ENCODE measurements at regions not wholly inside any gene's neighbourhood (a gene's known extent, or its start where the extent isn't known, plus 50 kb on each side); places are given as distances from the start of the nearest gene placed in this dataset.

DNA sequence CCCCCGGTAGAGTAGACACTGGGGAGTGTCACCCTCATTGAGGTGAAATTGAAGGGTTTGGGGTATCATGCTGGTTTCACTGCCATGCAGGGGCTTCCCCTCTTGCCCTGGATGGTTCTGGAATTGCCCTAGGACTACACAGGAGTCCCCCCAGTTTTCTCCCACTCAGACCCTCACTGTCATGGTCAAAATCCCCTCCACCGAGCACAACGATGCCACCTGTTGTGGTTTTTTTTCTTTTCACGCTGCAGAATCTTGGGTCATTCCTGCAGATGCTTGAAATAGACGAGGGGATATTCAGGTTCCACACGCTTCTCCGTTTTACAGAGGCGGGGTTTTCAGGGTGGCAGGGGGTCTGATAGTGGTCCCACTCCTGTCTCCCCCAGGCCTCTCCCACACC, 255.6 kb downstream of the ENGASE start:
- TF ChIP-seq, protein P1, sequence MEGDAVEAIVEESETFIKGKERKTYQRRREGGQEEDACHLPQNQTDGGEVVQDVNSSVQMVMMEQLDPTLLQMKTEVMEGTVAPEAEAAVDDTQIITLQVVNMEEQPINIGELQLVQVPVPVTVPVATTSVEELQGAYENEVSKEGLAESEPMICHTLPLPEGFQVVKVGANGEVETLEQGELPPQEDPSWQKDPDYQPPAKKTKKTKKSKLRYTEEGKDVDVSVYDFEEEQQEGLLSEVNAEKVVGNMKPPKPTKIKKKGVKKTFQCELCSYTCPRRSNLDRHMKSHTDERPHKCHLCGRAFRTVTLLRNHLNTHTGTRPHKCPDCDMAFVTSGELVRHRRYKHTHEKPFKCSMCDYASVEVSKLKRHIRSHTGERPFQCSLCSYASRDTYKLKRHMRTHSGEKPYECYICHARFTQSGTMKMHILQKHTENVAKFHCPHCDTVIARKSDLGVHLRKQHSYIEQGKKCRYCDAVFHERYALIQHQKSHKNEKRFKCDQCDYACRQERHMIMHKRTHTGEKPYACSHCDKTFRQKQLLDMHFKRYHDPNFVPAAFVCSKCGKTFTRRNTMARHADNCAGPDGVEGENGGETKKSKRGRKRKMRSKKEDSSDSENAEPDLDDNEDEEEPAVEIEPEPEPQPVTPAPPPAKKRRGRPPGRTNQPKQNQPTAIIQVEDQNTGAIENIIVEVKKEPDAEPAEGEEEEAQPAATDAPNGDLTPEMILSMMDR (IDR thresholded peaks at IDR 0.05) = no peak
- no peak for TF ChIP-seq POLR2A (IDR thresholded peaks at IDR 0.05)
